ENCODE measurements at regions not wholly inside any gene's neighbourhood (a gene's known extent, or its start where the extent isn't known, plus 50 kb on each side); places are given as distances from the start of the nearest gene placed in this dataset.

GRCh38 chr5:145703856-145704255 is 131.3 kb downstream of the PRELID2 start:
- 50% methylated on average over 1 of the region's 4 CpGs; no CpG with 5 or more reads in 1 of the 2 experiments for WGBS, 2 experiments (ENCODE audit: extremely low coverage in 2 of 2, insufficient read length in 1 of 2)
- Histone ChIP-seq H3K9me3 (ENCODE audit: control insufficient read depth, insufficient read depth, low read length) (no peaks in the 10 kb centered on the region), H3K27ac (ENCODE audit: insufficient read depth, low read length) (no peak overlapping the region), H3K4ac (ENCODE audit: low read depth, low read length) (no peak overlapping the region), H4K8ac (ENCODE audit: low read depth in 2 of 2, low read length in 2 of 2) (no peak overlapping the region), H3K9me1 (ENCODE audit: insufficient read depth, low read length) (no peaks in the 10 kb centered on the region), H4K5ac (ENCODE audit: low read depth, low read length) (no peak overlapping the region), H3K4me1 (ENCODE audit: control insufficient read depth, insufficient read depth, low read length) (no peaks in the 10 kb centered on the region), H2AK5ac (ENCODE audit: low read depth, low read length) (no peak overlapping the region), H3K56ac (ENCODE audit: extremely low read depth, insufficient read depth, low read length) (no peak overlapping the region), H2BK20ac (ENCODE audit: low read depth, low read length) (no peak overlapping the region), H3K14ac (replicated peaks; ENCODE audit: low read depth, low read length) (no peak overlapping the region), H4K20me1 (ENCODE audit: insufficient read depth, low read length) (no peaks in the 10 kb centered on the region), H3K4me3 (ENCODE audit: insufficient read depth, low read depth, low read length) (no peak overlapping the region), H2BK5ac (ENCODE audit: low read depth, low read length, poor library complexity, severe bottlenecking) (no peak overlapping the region), H3K23ac (ENCODE audit: low read depth, low read length) (no peak overlapping the region), H3K4me2 (ENCODE audit: low read depth, low read length) (no peak overlapping the region), H2AFZ (replicated peaks; ENCODE audit: low read length, poor library complexity) (no peak overlapping the region), H2AK9ac (replicated peaks; ENCODE audit: low read depth, low read length, poor library complexity) (no peak overlapping the region), H2BK120ac (ENCODE audit: low read depth, low read length) (no peak overlapping the region), H4K91ac (ENCODE audit: insufficient read depth, low read depth, low read length) (no peak overlapping the region), H3K27me3 (ENCODE audit: control insufficient read depth, insufficient read depth, low read length) (no peaks in the 10 kb centered on the region), H2BK15ac (ENCODE audit: low read depth, low read length) (no peak overlapping the region), H3K36me3 (ENCODE audit: control insufficient read depth, insufficient read depth, low read length) (no peaks in the 10 kb centered on the region), H3K9ac (ENCODE audit: low read depth, low read length) (no peak overlapping the region), H3K18ac (ENCODE audit: low read depth, low read length) (no peak overlapping the region), H3K79me1 (ENCODE audit: low read depth in 1 of 2, low read length in 2 of 2) (no peaks in the 10 kb centered on the region)
- dilution Hi-C loops (cut with HindIII; ENCODE audit: low sequenced_read_pairs, unreplicated experiment), result no loop called here
- DNase-seq (no peak), ATAC-seq (ENCODE audit: low read depth) (no peak)
- CTCF ChIA-PET, result no interaction called here
- POLR2A ChIA-PET (ENCODE audit: unreplicated experiment), result no interaction called here
- in situ Hi-C loops (cut with MboI; ENCODE audit: low sequenced_read_pairs), result loop anchor here (25.0 kb wide), 1 partner anchor 1492 kb away; no protein-coding TSS in a partner anchor
- TF ChIP-seq POLR2A (IDR thresholded peaks at IDR 0.05; ENCODE audit: low read depth, low read length) (no peak), CHD1 (IDR thresholded peaks at IDR 0.05; ENCODE audit: low read depth, low read length) (no peak), NFE2L2 (IDR thresholded peaks at IDR 0.05; ENCODE audit: low read depth, low read length) (no peak), ELK1 (IDR thresholded peaks at IDR 0.05; ENCODE audit: borderline replicate concordance, low read depth, low read length) (no peak), SMC3 (IDR thresholded peaks at IDR 0.05; ENCODE audit: low read depth, low read length) (no peak), MAFK (IDR thresholded peaks at IDR 0.05; ENCODE audit: low read depth, low read length) (no peak), CEBPB (IDR thresholded peaks at IDR 0.05; ENCODE audit: low read depth, low read length) (no peak), RAD21 (IDR thresholded peaks at IDR 0.05; ENCODE audit: low read length) (no peak), BHLHE40 (IDR thresholded peaks at IDR 0.05; ENCODE audit: low read depth, low read length) (no peak), RFX5 (IDR thresholded peaks at IDR 0.05; ENCODE audit: low read depth, low read length) (no peak), MXI1 (IDR thresholded peaks at IDR 0.05; ENCODE audit: borderline replicate concordance, low read depth, low read length) (no peak), USF2 (IDR thresholded peaks at IDR 0.05; ENCODE audit: low read depth, low read length) (no peak), FOS (IDR thresholded peaks at IDR 0.05; ENCODE audit: low read depth, low read length) (no peak), RCOR1 (IDR thresholded peaks at IDR 0.05; ENCODE audit: insufficient replicate concordance, low read length) (no peak), MAZ (IDR thresholded peaks at IDR 0.05; ENCODE audit: borderline replicate concordance, low read depth, low read length) (no peak), CTCF (conservative IDR thresholded peaks at IDR 0.05; ENCODE audit: low read depth, low read length) (no peak)
- no TSS peak for BruUV-seq (replicated peaks)
- intact Hi-C loops (cut with micrococcal nuclease), result no loop called here

Data from IMR-90 (cell line).